Memory B cell (primary cell): ENCODE measurements at regions not wholly inside any gene's neighbourhood (a gene's known extent, or its start where the extent isn't known, plus 50 kb on each side); places are given as distances from the start of the nearest gene placed in this dataset.
"Not testable (repeated sequence)": the region's sequence is repeated elsewhere in the genome, so short reads cannot be mapped to it uniquely, and the experiment has no call there.

ENCODE experiments used
- ATAC-seq: fragments of 150-1000 bp; cut with Tn5 transposase; 2 replicates; pipeline ENCODE4 v1.10.0; 2021; ENCODE audit warnings: low read depth, mild to moderate bottlenecking, moderate library complexity
- DNase-seq, 2 donors: peaks; one replicate each; pipeline ENCODE4 v3.0.0; 2022; ENCODE audit warnings: low spot score in 2 of 2
- H3K27ac Mint-ChIP-seq: one replicate; pipeline ENCODE4 v1.8.0; 2022; ENCODE audit warnings: mild to moderate bottlenecking, moderate library complexity, mixed read lengths
- H3K27me3 Mint-ChIP-seq: one replicate; pipeline ENCODE4 v1.8.0; 2022; ENCODE audit warnings: mixed read lengths
- H3K36me3 Mint-ChIP-seq: one replicate; pipeline ENCODE4 v1.8.0; 2022; ENCODE audit warnings: mild to moderate bottlenecking, mixed read lengths
- H3K4me1 Mint-ChIP-seq: one replicate; pipeline ENCODE4 v1.8.0; 2022; ENCODE audit warnings: mixed read lengths
- H3K4me3 Mint-ChIP-seq: one replicate; pipeline ENCODE4 v1.8.0; 2022; ENCODE audit warnings: mild to moderate bottlenecking, moderate library complexity, mixed read lengths
- H3K9me3 Mint-ChIP-seq: one replicate; pipeline ENCODE4 v1.8.0; 2022; ENCODE audit warnings: mixed read lengths

GRCh38 chr11:100409267-100409666 is 277.8 kb upstream of the ARHGAP42 start:
- not testable (repeated sequence) for H3K4me1 Mint-ChIP-seq, DNase-seq, ATAC-seq, H3K4me3 Mint-ChIP-seq, H3K36me3 Mint-ChIP-seq, H3K27me3 Mint-ChIP-seq, H3K27ac Mint-ChIP-seq
- peaks cover 12% of the 10 kb centered on the region for H3K9me3 Mint-ChIP-seq

- Mint-ChIP-seq H3K4me1 (no peaks in the 10 kb centered on the region), H3K27me3 (no peaks in the 10 kb centered on the region), H3K36me3 (no peaks in the 10 kb centered on the region), H3K4me3 (no peak overlapping the region), H3K27ac (no peak overlapping the region), H3K9me3 (peaks cover 16% of the 10 kb centered on the region)
- DNase-seq (no peak), ATAC-seq (no peak)
Observed at GRCh38 chr11:100419518-100419917, 267.6 kb upstream of the ARHGAP42 start.

GRCh38 chr11:100434821-100435641 is 252.1 kb upstream of the ARHGAP42 start:
- Mint-ChIP-seq H3K4me3 (no peak overlapping the region), H3K27me3 (no peaks in the 10 kb centered on the region), H3K9me3 (no peaks in the 10 kb centered on the region), H3K36me3 (no peaks in the 10 kb centered on the region), H3K4me1 (no peaks in the 10 kb centered on the region), H3K27ac (no peak overlapping the region)
- DNase-seq (no peak), ATAC-seq (no peak)

- no peak overlapping the region for H3K27ac Mint-ChIP-seq
- no peak for DNase-seq
- H3K9me3 Mint-ChIP-seq: peaks cover 2% of the 10 kb centered on the region
- H3K4me1 Mint-ChIP-seq: no peaks in the 10 kb centered on the region
- H3K27me3 Mint-ChIP-seq: no peaks in the 10 kb centered on the region
- no peak overlapping the region for H3K4me3 Mint-ChIP-seq
- no peak for ATAC-seq
- H3K36me3 Mint-ChIP-seq: no peaks in the 10 kb centered on the region
Observed at GRCh38 chr11:100438376-100438775, 248.7 kb upstream of the ARHGAP42 start.

GRCh38 chr11:100441086-100441485 is 246.0 kb upstream of the ARHGAP42 start:
- DNase-seq (no peak), ATAC-seq (no peak)
- Mint-ChIP-seq H3K9me3 (peaks cover 2% of the 10 kb centered on the region), H3K36me3 (no peaks in the 10 kb centered on the region), H3K4me1 (no peaks in the 10 kb centered on the region), H3K4me3 (no peak overlapping the region), H3K27ac (no peak overlapping the region), H3K27me3 (no peaks in the 10 kb centered on the region)

- ATAC-seq: no peak
- peaks cover 3% of the 10 kb centered on the region for H3K9me3 Mint-ChIP-seq
- no peaks in the 10 kb centered on the region for H3K36me3 Mint-ChIP-seq
- no peak for DNase-seq
- no peaks in the 10 kb centered on the region for H3K27me3 Mint-ChIP-seq
- H3K27ac Mint-ChIP-seq: no peak overlapping the region
- H3K4me3 Mint-ChIP-seq: no peak overlapping the region
- no peaks in the 10 kb centered on the region for H3K4me1 Mint-ChIP-seq
Observed at GRCh38 chr11:100442017-100442416, 245.1 kb upstream of the ARHGAP42 start.

GRCh38 chr11:100445231-100445735 is 241.8 kb upstream of the ARHGAP42 start:
- ATAC-seq (no peak), DNase-seq (no peak)
- no peaks in the 10 kb centered on the region for H3K27me3 Mint-ChIP-seq
- H3K9me3 Mint-ChIP-seq: peaks cover 3% of the 10 kb centered on the region
- no peak overlapping the region for H3K4me3 Mint-ChIP-seq
- H3K36me3 Mint-ChIP-seq: no peaks in the 10 kb centered on the region
- no peak overlapping the region for H3K27ac Mint-ChIP-seq
- no peaks in the 10 kb centered on the region for H3K4me1 Mint-ChIP-seq

- H3K36me3 Mint-ChIP-seq, DNase-seq, H3K4me3 Mint-ChIP-seq, H3K27ac Mint-ChIP-seq, H3K9me3 Mint-ChIP-seq, H3K4me1 Mint-ChIP-seq, ATAC-seq, H3K27me3 Mint-ChIP-seq: not testable (repeated sequence)
Observed at GRCh38 chr11:100451801-100452460, 235.2 kb upstream of the ARHGAP42 start.

GRCh38 chr11:100459811-100460210 is 227.3 kb upstream of the ARHGAP42 start:
- DNase-seq: no peak
- H3K27ac Mint-ChIP-seq: no peak overlapping the region
- no peaks in the 10 kb centered on the region for H3K4me1 Mint-ChIP-seq
- peaks cover 3% of the 10 kb centered on the region for H3K9me3 Mint-ChIP-seq
- H3K27me3 Mint-ChIP-seq: no peaks in the 10 kb centered on the region
- no peaks in the 10 kb centered on the region for H3K36me3 Mint-ChIP-seq
- ATAC-seq: no peak
- H3K4me3 Mint-ChIP-seq: no peak overlapping the region

- H3K4me1 Mint-ChIP-seq: no peaks in the 10 kb centered on the region
- H3K27me3 Mint-ChIP-seq: no peaks in the 10 kb centered on the region
- H3K9me3 Mint-ChIP-seq: peaks cover 3% of the 10 kb centered on the region
- no peak for DNase-seq
- H3K36me3 Mint-ChIP-seq: no peaks in the 10 kb centered on the region
- no peak overlapping the region for H3K4me3 Mint-ChIP-seq
- no peak for ATAC-seq
- H3K27ac Mint-ChIP-seq: no peak overlapping the region
Observed at GRCh38 chr11:100460426-100460825, 226.7 kb upstream of the ARHGAP42 start.

- Mint-ChIP-seq H3K27ac (no peak overlapping the region), H3K27me3 (no peaks in the 10 kb centered on the region), H3K36me3 (no peaks in the 10 kb centered on the region), H3K4me1 (peaks cover 4% of the 10 kb centered on the region), H3K9me3 (peaks cover 12% of the 10 kb centered on the region), H3K4me3 (no peak overlapping the region)
- no peak for ATAC-seq
- no peak for DNase-seq
Observed at GRCh38 chr11:100467821-100468508, 219.1 kb upstream of the ARHGAP42 start.

GRCh38 chr11:100469835-100470234 is 217.3 kb upstream of the ARHGAP42 start:
- Mint-ChIP-seq H3K4me1 (peaks cover 4% of the 10 kb centered on the region), H3K27me3 (no peaks in the 10 kb centered on the region), H3K36me3 (no peaks in the 10 kb centered on the region), H3K9me3 (peaks cover 9% of the 10 kb centered on the region), H3K27ac (no peak overlapping the region), H3K4me3 (no peak overlapping the region)
- ATAC-seq (no peak), DNase-seq (no peak)

GRCh38 chr11:100472727-100473389 is 214.2 kb upstream of the ARHGAP42 start:
- Mint-ChIP-seq H3K27me3 (no peaks in the 10 kb centered on the region), H3K4me3 (no peak overlapping the region), H3K4me1 (peaks cover 4% of the 10 kb centered on the region), H3K27ac (no peak overlapping the region), H3K9me3 (peaks cover 3% of the 10 kb centered on the region), H3K36me3 (no peaks in the 10 kb centered on the region)
- DNase-seq (no peak), ATAC-seq (no peak)

- H3K9me3 Mint-ChIP-seq: peaks cover 2% of the 10 kb centered on the region
- H3K27me3 Mint-ChIP-seq: no peaks in the 10 kb centered on the region
- H3K4me1 Mint-ChIP-seq: no peaks in the 10 kb centered on the region
- no peak overlapping the region for H3K4me3 Mint-ChIP-seq
- no peak overlapping the region for H3K27ac Mint-ChIP-seq
- ATAC-seq: no peak
- no peaks in the 10 kb centered on the region for H3K36me3 Mint-ChIP-seq
- no peak for DNase-seq
Observed at GRCh38 chr11:100473390-100473740, 213.7 kb upstream of the ARHGAP42 start.
